ENCODE measurements at regions not wholly inside any gene's neighbourhood (a gene's known extent, or its start where the extent isn't known, plus 50 kb on each side); places are given as distances from the start of the nearest gene placed in this dataset.
A peak's percentile ranks its signal among the peaks of the same experiment; 100 is the strongest.

DNA sequence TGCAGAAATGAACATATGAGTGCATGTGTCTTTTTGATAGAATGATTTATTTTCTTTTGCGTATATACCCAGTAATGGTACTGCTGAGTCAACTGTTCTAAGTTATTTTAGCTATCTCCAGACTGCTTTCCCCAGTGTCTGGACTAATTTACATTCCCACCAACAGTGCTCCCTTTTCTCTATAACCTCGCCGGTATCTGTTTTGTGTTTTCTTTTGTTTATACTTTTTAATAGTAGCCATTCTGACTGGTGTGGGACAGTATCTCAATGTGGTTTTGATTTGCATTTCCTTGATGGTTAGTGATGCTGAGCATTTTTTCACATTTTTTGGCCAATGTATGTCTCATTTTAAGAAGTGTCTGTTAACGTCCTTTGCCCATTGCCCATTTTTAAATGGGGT, 218.6 kb upstream of the KCNIP4 start:
- intact Hi-C loops (cut with DNase I): no loop called here
- DNase-seq: no peak

- no peak for DNase-seq
- intact Hi-C loops (cut with DNase I): no loop called here
These were observed 213.9 kb upstream of the KCNIP4 start for GRCh38 chr4:22162454-22162853.

GRCh38 chr4:22130741-22131140, 182.2 kb upstream of the KCNIP4 start:
- no peak for DNase-seq
- intact Hi-C loops (cut with DNase I): no loop called here

- intact Hi-C loops (cut with DNase I): no loop called here
- peak in 28 of 42 donors; percentile 1 to 63 (median 20) for DNase-seq
These were observed 181.0 kb upstream of the KCNIP4 start for GRCh38 chr4:22129454-22130029.

- DNase-seq: no peak
- intact Hi-C loops (cut with DNase I): no loop called here
These were observed 173.5 kb upstream of the KCNIP4 start for GRCh38 chr4:22122062-22122461.

GRCh38 chr4:22115262-22115661, 166.7 kb upstream of the KCNIP4 start:
- intact Hi-C loops (cut with DNase I): no loop called here
- DNase-seq: no peak

- DNase-seq: no peak
- intact Hi-C loops (cut with DNase I): no loop called here
These were observed 155.2 kb upstream of the KCNIP4 start for GRCh38 chr4:22103768-22104167.

DNA sequence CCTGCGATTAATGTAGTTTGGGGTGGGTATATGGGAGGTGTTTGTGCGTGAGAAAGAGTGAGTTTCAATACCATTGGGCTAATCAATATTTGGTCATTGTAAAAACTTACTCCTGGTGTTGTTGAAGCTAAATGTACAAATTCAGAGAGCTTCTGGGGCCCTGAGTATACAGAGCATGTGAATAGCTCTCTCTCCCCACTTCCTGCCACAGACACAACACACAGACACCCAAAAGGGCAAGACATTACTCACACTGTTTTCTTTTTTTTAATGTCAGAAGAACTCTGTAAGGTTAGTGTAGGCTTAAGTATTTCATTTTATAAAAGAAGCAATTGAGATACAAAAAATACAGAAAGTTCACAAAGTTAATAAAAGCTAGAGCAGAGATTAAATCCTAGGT, 151.3 kb upstream of the KCNIP4 start:
- intact Hi-C loops (cut with DNase I): no loop called here
- no peak for DNase-seq

GRCh38 chr4:22097596-22097995, 149.0 kb upstream of the KCNIP4 start:
- DNase-seq: peak in 2 of 42 donors; percentile 9 to 16
- intact Hi-C loops (cut with DNase I): no loop called here

- intact Hi-C loops (cut with DNase I): no loop called here
- DNase-seq: no peak
These were observed 145.6 kb upstream of the KCNIP4 start for GRCh38 chr4:22094217-22094616.

DNA sequence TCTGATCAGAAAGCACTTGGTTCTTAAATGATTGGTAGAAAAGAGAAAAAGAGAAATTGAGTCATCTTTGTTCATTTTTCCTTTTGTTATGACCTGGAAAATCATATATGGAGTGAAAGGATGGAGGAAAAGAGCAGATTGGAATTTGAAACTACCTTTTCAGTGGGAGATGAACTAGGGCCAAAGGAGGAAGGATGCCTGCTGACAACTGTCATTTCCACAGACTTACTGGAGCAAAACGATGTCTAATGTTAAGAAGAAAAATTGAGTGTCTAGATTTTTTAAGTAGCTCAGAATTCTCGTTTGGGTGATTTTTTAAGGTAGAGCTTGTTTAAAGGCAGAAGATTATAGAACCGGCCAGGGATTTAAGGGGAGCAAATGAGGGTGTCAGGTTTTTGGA, 144.6 kb upstream of the KCNIP4 start:
- intact Hi-C loops (cut with DNase I): no loop called here
- no peak for DNase-seq

- intact Hi-C loops (cut with DNase I): no loop called here
- no peak for DNase-seq
These were observed 143.3 kb upstream of the KCNIP4 start for GRCh38 chr4:22091906-22092305.

DNA sequence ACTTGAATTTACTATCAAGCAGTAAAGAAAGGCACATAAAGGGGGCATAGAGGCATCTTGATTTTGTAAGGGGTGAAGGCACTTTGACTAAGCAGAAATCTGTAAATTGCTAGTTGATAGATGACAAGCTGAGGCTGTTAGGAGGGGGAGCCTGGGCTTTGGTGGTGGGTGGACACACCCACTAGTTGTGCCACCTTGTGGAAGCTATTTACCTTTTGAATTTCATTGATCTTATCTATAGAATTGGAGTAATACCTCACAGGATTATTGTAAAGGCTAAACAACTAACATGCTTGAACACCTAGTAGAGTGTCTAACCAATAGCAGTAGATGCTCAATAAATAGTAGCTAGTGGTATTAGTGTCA, 142.8 kb upstream of the KCNIP4 start:
- no peak for DNase-seq
- intact Hi-C loops (cut with DNase I): no loop called here

- intact Hi-C loops (cut with DNase I): no loop called here
These were observed 142.2 kb upstream of the KCNIP4 start for GRCh38 chr4:22090661-22091351.

DNA sequence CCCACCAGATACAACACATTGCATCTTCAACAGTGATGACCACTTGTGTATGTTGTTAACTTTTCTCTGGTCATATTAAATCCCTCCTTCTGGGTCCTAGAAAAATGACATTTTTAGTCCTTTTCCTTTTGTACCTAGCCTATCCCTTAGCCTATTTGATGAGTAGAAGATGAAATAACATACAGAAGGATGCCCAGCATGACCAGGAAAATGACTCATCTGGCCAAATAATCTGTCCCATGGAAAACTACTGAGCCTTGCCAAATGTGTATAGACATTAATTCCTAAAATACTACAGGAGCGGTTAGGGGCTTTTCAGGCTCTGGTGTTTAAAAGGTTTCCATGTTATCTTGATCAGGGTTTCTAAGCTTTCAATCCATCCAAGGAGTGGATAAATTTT, 129.0 kb upstream of the KCNIP4 start:
- DNase-seq: no peak
- intact Hi-C loops (cut with DNase I): no loop called here

More at GRCh38 chr4:22090661-22091351, 142.2 kb upstream of the KCNIP4 start:
- no peak for DNase-seq

- intact Hi-C loops (cut with DNase I): no loop called here
- peak in 2 of 42 donors; percentile 8 to 10 for DNase-seq
These were observed 124.2 kb upstream of the KCNIP4 start for GRCh38 chr4:22072726-22073125.

DNA sequence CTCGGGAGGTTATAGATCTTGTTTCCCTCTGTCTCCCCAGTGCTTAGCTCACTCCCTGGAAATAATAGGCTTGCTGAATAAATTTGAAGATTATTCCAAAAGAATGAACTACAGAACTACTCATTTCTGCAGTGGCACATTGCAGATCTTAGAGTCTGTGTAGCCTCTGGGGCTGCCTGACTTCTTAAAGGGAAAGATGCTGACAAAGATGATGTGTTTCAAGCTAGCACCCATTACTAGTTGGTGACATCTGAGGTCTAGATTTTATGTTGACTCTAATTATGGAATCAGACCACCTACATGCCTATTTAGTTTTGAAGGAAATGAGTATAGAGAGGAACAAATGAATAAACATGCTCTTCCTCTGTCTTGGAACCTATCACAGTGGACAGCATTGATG, 123.7 kb upstream of the KCNIP4 start:
- intact Hi-C loops (cut with DNase I): no loop called here
- no peak for DNase-seq

DNA sequence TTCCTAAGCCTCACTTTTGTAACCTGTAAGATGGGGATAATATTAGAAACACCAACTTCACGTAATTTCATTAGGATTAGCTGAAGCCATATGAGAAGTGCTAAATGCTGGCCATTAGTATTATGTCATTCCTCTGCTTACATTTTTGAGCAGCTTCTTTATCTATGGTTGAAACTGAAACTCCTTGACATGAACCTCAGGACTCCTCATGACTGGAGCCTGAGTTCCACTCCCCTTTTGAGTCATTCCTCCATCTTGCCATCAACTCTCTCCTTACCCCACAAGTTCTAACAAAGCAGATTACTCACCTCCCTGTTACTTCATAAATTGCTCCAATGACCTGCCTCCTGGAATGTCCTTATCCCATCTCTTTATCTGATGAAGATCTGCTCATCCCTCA, 123.2 kb upstream of the KCNIP4 start:
- DNase-seq: no peak
- intact Hi-C loops (cut with DNase I): no loop called here

GRCh38 chr4:22070256-22070655, 121.7 kb upstream of the KCNIP4 start:
- intact Hi-C loops (cut with DNase I): no loop called here
- DNase-seq: no peak

GRCh38 chr4:22063613-22064012, 115.0 kb upstream of the KCNIP4 start:
- no peak for DNase-seq
- intact Hi-C loops (cut with DNase I): no loop called here

GRCh38 chr4:22062676-22063075, 114.1 kb upstream of the KCNIP4 start:
- DNase-seq: no peak
- intact Hi-C loops (cut with DNase I): no loop called here
